Activated CD4-positive, CD25-positive, alpha-beta regulatory T cell treated with anti-CD3 and anti-CD28 coated beads, Interleukin-2, amount 50 U/mL, for 16 hours (primary cell): ENCODE measurements at regions not wholly inside any gene's neighbourhood (a gene's known extent, or its start where the extent isn't known, plus 50 kb on each side); places are given as distances from the start of the nearest gene placed in this dataset.

Experiments
- DNase-seq: peaks from one replicate; pipeline ENCODE4 v3.0.0-alpha.2; 2020; ENCODE audit warnings: low read depth, low spot score

DNA sequence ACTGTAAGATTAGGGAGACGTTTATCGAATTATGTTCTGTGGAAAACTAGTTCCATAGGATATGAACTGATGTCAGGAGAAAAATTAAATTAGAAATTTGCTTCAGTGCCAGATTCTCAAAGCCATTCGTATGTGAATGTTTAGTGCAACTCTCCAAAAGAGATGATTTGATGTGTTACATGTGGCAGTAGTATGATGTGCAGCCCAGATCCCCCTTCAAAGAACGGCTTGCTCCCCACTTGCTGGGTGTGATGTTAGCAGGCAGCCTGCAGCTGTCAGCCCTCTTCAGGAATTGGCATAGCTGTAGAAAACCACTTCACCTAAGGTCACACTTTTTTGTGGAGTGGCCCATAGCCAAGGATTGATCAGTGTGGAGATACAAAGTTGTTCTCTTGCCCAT lies 127.0 kb upstream of the CCDC54 start:
- no peak for DNase-seq

- no peak for DNase-seq
Measured at GRCh38 chr3:107251819-107252218, 125.4 kb upstream of the CCDC54 start.

DNA sequence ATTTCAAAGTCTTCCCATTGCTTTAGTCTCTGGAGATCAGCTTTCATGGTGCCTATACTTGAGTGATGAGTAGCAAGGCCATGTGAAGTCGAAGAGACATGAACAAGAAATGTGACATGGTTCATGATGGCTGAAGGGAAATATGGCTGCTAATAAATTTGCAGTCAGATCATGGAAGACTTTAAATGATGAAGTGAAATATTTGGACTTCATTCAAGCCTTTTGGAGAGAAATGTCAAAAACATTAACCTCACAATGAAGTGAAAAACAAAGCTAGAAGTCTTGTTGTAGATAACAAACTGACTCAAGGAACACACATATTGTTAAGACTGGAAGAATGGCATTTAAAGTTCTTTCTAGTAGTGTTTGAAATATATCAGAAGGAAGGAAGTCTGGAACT lies 120.3 kb upstream of the CCDC54 start:
- no peak for DNase-seq

DNA sequence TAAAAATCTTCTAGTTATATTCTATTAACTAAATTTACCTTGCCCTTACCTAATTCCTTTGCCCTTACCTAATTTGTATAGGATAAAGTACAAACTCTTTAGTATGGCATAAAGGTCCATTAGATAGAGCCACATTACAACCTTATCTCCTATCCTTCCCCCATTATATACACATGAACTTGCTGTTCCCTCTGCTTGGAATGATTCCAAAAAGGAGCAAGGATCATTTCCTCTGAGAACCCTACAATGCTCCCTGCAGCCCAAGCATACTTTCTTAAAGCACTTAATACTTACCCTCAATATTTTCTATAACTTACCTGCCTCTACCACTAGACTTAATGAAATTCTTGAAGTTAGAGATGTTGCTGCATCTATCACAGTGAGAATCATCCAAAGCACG lies 118.9 kb upstream of the CCDC54 start:
- no peak for DNase-seq

GRCh38 chr3:107260207-107260606 lies 117.0 kb upstream of the CCDC54 start:
- no peak for DNase-seq

- DNase-seq: no peak
Measured at GRCh38 chr3:107263269-107264021, 113.8 kb upstream of the CCDC54 start.

DNA sequence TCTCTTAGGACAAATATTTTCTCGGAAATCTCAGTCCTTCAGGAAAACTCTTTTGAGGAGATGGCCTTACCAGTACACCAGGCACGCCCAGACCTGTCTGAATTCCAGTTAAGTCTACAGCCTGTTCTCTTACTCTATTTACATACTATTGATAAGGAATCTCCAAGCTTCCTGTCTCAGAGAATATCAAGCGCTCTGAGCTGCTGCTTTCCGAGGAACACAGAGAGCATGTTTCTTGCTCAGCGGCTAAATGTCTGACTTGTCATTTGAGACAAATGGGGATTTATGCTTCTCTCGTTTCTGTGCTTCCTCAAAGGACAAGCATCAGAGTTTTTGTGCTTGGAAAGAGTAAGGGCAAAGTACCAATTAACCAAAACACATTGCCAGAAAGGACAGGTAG lies 112.4 kb upstream of the CCDC54 start:
- DNase-seq: no peak

- no peak for DNase-seq
Measured at GRCh38 chr3:107265526-107265925, 111.7 kb upstream of the CCDC54 start.

DNA sequence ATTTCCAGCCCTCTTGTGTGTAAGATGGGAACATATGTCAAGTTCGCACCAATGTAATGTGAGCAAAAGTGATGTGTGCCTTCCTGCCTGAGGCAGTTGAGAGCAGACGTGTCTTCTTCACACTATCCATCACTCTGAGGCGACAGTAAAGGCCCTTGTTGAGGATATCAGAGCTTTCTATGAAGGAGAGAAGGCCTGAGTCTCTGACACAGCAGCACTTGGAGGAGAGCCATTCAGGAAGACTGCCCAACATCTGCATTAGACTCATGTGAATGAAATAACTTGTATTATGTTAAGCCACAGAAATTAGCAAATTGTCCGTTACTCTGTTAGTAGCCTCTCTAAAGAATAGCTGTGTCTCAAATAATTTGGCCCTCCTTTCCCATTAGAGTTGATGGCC lies 108.8 kb upstream of the CCDC54 start:
- no peak for DNase-seq

GRCh38 chr3:107269136-107269535 lies 108.1 kb upstream of the CCDC54 start:
- DNase-seq: no peak

DNA sequence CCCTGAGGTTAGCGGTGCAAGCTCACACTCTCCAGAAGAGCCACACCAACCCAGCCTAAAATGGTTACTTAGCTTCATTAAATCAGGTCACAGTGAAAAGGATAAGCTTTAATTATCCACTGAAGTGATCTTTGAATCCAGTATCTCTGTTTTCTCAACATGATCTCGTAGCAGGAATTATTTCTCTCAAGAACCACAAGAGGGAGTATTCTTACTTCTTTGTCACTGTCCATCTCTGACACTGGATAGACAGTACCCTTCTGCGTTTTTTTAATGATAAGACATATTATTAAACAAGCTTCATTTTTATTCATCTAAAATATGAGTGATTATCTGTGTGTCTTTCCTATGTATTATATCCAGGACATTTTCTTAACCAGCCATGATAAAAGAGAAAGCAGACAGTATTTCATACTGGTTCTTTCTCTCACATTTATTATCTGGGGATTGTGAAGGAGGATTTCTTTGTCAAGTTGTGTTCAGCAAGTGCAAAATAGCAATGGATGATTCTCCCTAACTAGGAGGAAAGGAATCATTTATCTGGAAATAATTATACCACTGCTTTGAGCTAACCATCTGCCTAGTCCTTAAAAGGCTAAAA lies 105.4 kb upstream of the CCDC54 start:
- no peak for DNase-seq

GRCh38 chr3:107272471-107272870 lies 104.8 kb upstream of the CCDC54 start:
- no peak for DNase-seq

DNA sequence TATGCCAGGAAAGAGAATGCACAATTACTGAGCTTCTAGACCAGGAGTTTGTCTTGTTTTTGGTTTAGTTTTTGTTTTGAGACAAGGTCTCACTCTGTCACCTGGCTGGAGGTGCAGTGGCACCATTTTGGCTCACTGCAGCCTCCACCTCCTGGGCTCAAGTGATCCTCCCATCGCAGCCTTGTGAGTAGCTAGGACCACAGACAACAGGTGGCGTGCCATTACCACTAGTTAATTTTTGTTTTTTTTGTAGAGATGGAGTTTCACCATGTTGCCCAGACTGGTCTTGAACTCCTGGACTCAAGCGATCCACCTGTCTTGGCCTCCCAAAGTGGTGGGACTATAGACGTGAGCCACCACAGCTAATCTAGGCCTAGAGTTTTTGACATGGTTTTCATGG lies 104.4 kb upstream of the CCDC54 start:
- DNase-seq: no peak

GRCh38 chr3:107273771-107274170 lies 103.5 kb upstream of the CCDC54 start:
- no peak for DNase-seq

DNA sequence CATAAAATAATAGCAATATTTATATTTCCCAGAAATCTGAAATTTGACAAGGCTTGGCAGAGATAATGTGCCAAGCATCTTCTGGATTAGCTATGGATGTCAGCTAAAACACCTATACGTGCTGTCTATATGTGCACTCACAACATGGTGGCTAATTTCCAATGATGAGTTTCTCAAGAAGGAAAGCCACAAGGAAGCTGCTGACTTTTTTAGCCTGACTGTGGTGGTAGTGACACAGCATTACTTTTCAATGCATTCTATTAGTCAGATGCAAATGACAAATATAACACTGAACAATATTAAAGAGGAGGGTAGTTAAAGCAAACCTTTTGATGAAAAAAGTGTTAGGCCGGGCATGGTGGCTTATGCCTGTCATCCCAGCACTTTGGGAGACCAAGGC lies 101.7 kb upstream of the CCDC54 start:
- DNase-seq: no peak

- DNase-seq: no peak
Measured at GRCh38 chr3:107283948-107284347, 93.3 kb upstream of the CCDC54 start.

DNA sequence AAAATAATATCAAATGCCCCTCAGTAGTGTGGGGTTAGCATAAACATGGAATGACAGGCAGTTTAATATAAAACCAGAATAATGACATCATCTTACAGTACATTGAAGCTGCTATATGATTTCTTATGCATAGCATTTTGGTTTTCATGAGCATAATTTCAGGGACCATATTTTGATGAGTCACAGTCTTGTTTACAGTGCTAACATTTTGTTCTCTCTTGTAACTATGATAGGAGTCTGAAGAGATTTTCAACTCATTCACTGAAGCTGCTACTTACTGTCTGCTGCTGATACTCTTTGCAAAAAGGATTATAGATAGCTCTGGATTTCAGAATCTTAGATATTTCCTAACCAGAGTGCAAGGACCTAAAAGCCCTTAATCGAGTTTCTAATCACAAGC lies 92.6 kb upstream of the CCDC54 start:
- no peak for DNase-seq

DNA sequence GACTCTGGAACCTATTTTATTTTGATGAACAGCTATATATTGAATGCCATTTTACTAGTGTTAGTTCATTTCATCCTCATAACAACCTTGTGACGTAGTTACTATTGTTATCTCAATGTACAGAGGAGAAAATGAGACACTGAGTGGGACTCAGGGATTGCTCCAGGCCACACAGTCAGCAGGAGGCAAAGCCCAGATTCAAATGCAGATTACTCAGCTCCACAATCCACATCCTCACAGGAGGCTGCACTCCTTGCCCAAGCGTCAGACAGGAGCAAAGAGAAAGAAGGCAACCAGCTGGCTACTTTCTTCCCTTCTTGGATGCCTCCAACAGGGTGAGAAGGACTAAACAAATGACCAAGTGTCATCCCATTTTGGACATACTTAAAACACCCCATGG lies 92.0 kb upstream of the CCDC54 start:
- no peak for DNase-seq

DNA sequence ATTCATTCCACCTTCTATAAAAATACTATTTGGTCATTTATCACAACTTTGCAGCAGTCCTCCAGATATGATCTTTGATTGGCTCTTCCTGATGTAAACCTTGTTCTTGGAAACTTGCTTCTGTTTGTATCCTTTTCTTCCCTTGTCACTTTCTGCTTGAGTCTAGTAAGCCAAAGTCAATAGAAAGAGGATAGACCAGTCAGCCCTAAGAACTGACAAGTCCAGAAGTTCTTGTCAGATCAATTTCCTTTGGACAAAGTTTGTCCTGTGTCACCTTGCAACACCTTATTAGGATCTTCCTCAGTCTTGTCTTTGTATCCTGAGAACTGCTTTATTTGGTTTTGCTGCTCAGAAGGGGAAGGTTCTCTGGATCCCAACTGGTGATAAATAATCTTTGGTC lies 87.9 kb upstream of the CCDC54 start:
- DNase-seq: no peak

DNA sequence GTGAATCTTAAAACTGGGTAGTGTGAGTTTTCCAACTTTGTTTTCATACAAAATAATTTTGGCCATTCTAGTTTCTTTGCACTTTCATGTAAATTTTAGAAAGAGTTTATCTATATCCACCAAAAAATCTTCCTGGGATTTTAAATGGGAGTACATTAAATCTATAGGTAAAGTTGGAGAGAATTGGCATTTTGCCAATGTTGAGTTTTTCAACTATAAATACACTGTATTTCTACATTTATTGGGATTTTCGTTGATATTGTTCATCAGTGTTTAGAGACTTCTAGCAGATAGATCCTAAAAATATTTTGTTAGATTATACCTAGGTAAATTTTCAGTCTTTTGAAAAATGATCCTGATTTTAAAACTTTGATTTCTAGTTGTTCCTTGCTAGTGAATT lies 83.1 kb upstream of the CCDC54 start:
- no peak for DNase-seq

DNA sequence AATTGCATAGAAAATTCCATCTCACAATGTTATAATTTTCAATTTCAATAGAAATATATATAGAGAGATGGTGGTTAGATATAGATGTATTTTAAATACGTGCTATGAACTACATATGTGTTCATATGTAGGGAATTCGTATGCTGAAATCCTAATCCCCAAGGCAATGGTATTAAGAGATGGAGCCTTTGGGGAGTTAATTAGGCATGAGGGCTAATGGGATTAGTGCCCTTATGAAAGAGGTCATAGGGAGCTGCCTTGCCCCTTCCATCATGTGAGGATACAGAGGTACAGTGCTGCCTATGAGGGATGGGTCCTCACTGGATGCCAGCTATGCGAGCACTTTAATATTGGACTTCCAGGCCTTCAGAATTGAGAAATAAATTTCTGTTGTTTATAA lies 79.6 kb upstream of the CCDC54 start:
- DNase-seq: no peak

GRCh38 chr3:107307205-107307604 lies 70.0 kb upstream of the CCDC54 start:
- DNase-seq: no peak

DNA sequence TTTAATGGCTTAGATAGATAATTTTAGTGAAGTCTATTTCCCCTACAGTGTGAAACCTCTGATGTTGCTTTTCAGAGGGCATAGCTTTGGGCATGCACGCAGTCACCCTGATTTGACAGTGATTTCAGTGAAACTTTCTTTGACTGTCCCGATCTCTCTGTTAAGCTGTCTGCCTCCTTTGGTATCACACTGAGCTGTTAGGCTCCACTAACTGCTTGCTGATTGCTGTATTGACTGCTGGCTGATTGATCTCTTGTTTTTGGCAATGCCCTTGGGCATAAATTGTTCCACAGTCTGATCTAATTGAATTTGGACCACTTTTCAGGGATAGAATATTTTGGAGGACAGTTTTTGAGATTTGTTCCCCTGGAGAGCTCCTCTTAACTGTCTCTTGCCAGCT lies 68.5 kb upstream of the CCDC54 start:
- no peak for DNase-seq

DNA sequence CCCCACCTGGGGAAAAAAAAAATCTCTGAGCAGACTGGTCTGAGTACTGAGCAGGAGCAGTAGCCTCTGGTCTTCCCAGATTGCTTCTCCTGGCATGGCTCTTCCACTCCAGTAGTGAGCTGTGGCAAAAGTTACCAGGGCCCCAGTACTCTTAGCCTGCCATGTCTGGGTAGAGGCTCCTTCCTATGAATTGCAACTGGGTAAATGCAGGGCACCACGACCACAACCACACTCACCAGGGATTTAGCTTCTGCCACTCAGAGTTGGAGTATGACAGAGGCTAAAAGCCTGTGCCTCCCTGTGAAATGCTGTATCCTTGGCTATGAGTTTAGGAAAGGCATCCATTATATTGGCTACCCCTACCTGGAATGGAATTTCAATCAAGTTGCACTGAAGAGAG lies 67.9 kb upstream of the CCDC54 start:
- no peak for DNase-seq
